ENCODE measurements at regions not wholly inside any gene's neighbourhood (a gene's known extent, or its start where the extent isn't known, plus 50 kb on each side); places are given as distances from the start of the nearest gene placed in this dataset.
A peak's percentile ranks its signal among the peaks of the same experiment; 100 is the strongest.

GRCh38 chr2:120546048-120546864 is 189.4 kb upstream of the GLI2 start:
- Histone ChIP-seq H3K9me3 (ENCODE audit: low read depth, low read length) (no peaks in the 10 kb centered on the region), H3K4me1 (ENCODE audit: insufficient read depth, low read length) (peaks cover 29% of the 10 kb centered on the region), H4K20me1 (ENCODE audit: insufficient read depth, low read length) (no peaks in the 10 kb centered on the region), H3K4me3 (ENCODE audit: insufficient read depth, low read length) (peak overlapping the region; percentile 47), H3K79me2 (ENCODE audit: insufficient read depth, low read length) (no peaks in the 10 kb centered on the region), H2AFZ (ENCODE audit: low read length) (peak overlapping the region; percentile 89), H3K36me3 (ENCODE audit: insufficient read depth, low read length) (no peaks in the 10 kb centered on the region), H3K4me2 (ENCODE audit: insufficient read depth, low read length) (peak overlapping the region; percentile 78), H3K27me3 (ENCODE audit: insufficient read depth, low read length) (no peaks in the 10 kb centered on the region), H3K27ac (ENCODE audit: low read depth, low read length) (peak overlapping the region; percentile 97)
- no peak for TF ChIP-seq CTCF (IDR thresholded peaks at IDR 0.05; ENCODE audit: extremely low read depth, low read depth, low read length)
- DNase-seq (ENCODE audit: insufficient read length, low spot score, missing footprints): peak; percentile 94

GRCh38 chr2:120546865-120547390 is 188.7 kb upstream of the GLI2 start:
- Histone ChIP-seq H3K4me2 (ENCODE audit: insufficient read depth, low read length) (peak overlapping the region; percentile 78), H3K9me3 (ENCODE audit: low read depth, low read length) (no peaks in the 10 kb centered on the region), H3K27ac (ENCODE audit: low read depth, low read length) (peak overlapping the region; percentile 97), H2AFZ (ENCODE audit: low read length) (peak overlapping the region; percentile 89), H3K79me2 (ENCODE audit: insufficient read depth, low read length) (no peaks in the 10 kb centered on the region), H3K4me3 (ENCODE audit: insufficient read depth, low read length) (peak overlapping the region; percentile 47), H3K36me3 (ENCODE audit: insufficient read depth, low read length) (no peaks in the 10 kb centered on the region), H4K20me1 (ENCODE audit: insufficient read depth, low read length) (no peaks in the 10 kb centered on the region), H3K27me3 (ENCODE audit: insufficient read depth, low read length) (no peaks in the 10 kb centered on the region), H3K4me1 (ENCODE audit: insufficient read depth, low read length) (peaks cover 31% of the 10 kb centered on the region)
- no peak for TF ChIP-seq CTCF (IDR thresholded peaks at IDR 0.05; ENCODE audit: extremely low read depth, low read depth, low read length)
- peak; percentile 61 for DNase-seq (ENCODE audit: insufficient read length, low spot score, missing footprints)

GRCh38 chr2:120547662-120548061 is 188.0 kb upstream of the GLI2 start:
- no peak overlapping the region for H3K4me2 ChIP-seq (ENCODE audit: insufficient read depth, low read length)
- no peak overlapping the region for H3K27ac ChIP-seq (ENCODE audit: low read depth, low read length)
- no peak for DNase-seq (ENCODE audit: insufficient read length, low spot score, missing footprints)
- H3K79me2 ChIP-seq (ENCODE audit: insufficient read depth, low read length): no peaks in the 10 kb centered on the region
- H3K36me3 ChIP-seq (ENCODE audit: insufficient read depth, low read length): no peaks in the 10 kb centered on the region
- no peaks in the 10 kb centered on the region for H3K9me3 ChIP-seq (ENCODE audit: low read depth, low read length)
- no peak overlapping the region for H2AFZ ChIP-seq (ENCODE audit: low read length)
- TF ChIP-seq CTCF (IDR thresholded peaks at IDR 0.05; ENCODE audit: extremely low read depth, low read depth, low read length): no peak
- no peak overlapping the region for H3K4me3 ChIP-seq (ENCODE audit: insufficient read depth, low read length)
- no peaks in the 10 kb centered on the region for H3K27me3 ChIP-seq (ENCODE audit: insufficient read depth, low read length)
- no peaks in the 10 kb centered on the region for H4K20me1 ChIP-seq (ENCODE audit: insufficient read depth, low read length)
- peaks cover 35% of the 10 kb centered on the region for H3K4me1 ChIP-seq (ENCODE audit: insufficient read depth, low read length)
